ENCODE measurements at regions not wholly inside any gene's neighbourhood (a gene's known extent, or its start where the extent isn't known, plus 50 kb on each side); places are given as distances from the start of the nearest gene placed in this dataset.

GRCh38 chr21:16307256-16307655 lies 577.5 kb downstream of the USP25 start:
- intact Hi-C loops (cut with DNase I): loop anchor here (5.0 kb wide), 2 partner anchors 110 kb away; no protein-coding TSS in a partner anchor
- no peak for DNase-seq (ENCODE audit: missing footprints)
- no peak for ATAC-seq

GRCh38 chr21:16308269-16308668 lies 578.5 kb downstream of the USP25 start:
- intact Hi-C loops (cut with DNase I): loop anchor here (5.0 kb wide), 2 partner anchors 109 to 111 kb away; no protein-coding TSS in a partner anchor
- DNase-seq (ENCODE audit: missing footprints): no peak
- ATAC-seq: peak; percentile 42

- ATAC-seq (no peak), DNase-seq (ENCODE audit: missing footprints) (no peak)
- intact Hi-C loops (cut with DNase I): loop anchor here (5.0 kb wide), 2 partner anchors 108 to 112 kb away; no protein-coding TSS in a partner anchor
Observed at GRCh38 chr21:16309250-16309971, 579.6 kb downstream of the USP25 start.

GRCh38 chr21:16310176-16310575 lies 580.4 kb downstream of the USP25 start:
- intact Hi-C loops (cut with DNase I): no loop called here
- no peak for ATAC-seq
- DNase-seq (ENCODE audit: missing footprints): no peak

- no peak for ATAC-seq
- DNase-seq (ENCODE audit: missing footprints): no peak
- intact Hi-C loops (cut with DNase I): no loop called here
Observed at GRCh38 chr21:16311229-16311628, 581.4 kb downstream of the USP25 start.

- intact Hi-C loops (cut with DNase I): no loop called here
- ATAC-seq (no peak), DNase-seq (ENCODE audit: missing footprints) (no peak)
Observed at GRCh38 chr21:16312321-16312720, 582.5 kb downstream of the USP25 start.

- ATAC-seq (no peak), DNase-seq (ENCODE audit: missing footprints) (no peak)
- intact Hi-C loops (cut with DNase I): no loop called here
Observed at GRCh38 chr21:16315223-16315622, 585.4 kb downstream of the USP25 start.

GRCh38 chr21:16318651-16319300 lies 589.0 kb downstream of the USP25 start:
- intact Hi-C loops (cut with DNase I): no loop called here
- ATAC-seq (no peak), DNase-seq (ENCODE audit: missing footprints) (no peak)

GRCh38 chr21:16320110-16320509 lies 590.3 kb downstream of the USP25 start:
- intact Hi-C loops (cut with DNase I): no loop called here
- no peak for DNase-seq (ENCODE audit: missing footprints)
- ATAC-seq: no peak

- intact Hi-C loops (cut with DNase I): no loop called here
- DNase-seq (ENCODE audit: missing footprints): no peak
- ATAC-seq: no peak
Observed at GRCh38 chr21:16322454-16322853, 592.7 kb downstream of the USP25 start.

- no peak for DNase-seq (ENCODE audit: missing footprints)
- intact Hi-C loops (cut with DNase I): no loop called here
- ATAC-seq: no peak
Observed at GRCh38 chr21:16323596-16323995, 593.8 kb downstream of the USP25 start.

- DNase-seq (ENCODE audit: missing footprints) (no peak), ATAC-seq (no peak)
- intact Hi-C loops (cut with DNase I): no loop called here
Observed at GRCh38 chr21:16324630-16325029, 594.8 kb downstream of the USP25 start.

- ATAC-seq (peak; percentile 98), DNase-seq (ENCODE audit: missing footprints) (no peak)
- intact Hi-C loops (cut with DNase I): loop anchor here (2.0 to 10.0 kb wide), 3 partner anchors 135 to 245 kb away; no protein-coding TSS in a partner anchor
Observed at GRCh38 chr21:16330082-16330907, 600.5 kb downstream of the USP25 start.

GRCh38 chr21:16330908-16331268 lies 601.1 kb downstream of the USP25 start:
- ATAC-seq (no peak), DNase-seq (ENCODE audit: missing footprints) (no peak)
- intact Hi-C loops (cut with DNase I): loop anchor here (2.0 to 10.0 kb wide), 3 partner anchors 136 to 246 kb away; no protein-coding TSS in a partner anchor

GRCh38 chr21:16337266-16337665 lies 607.5 kb downstream of the USP25 start:
- ATAC-seq: no peak
- intact Hi-C loops (cut with DNase I): loop anchor here (10.0 kb wide), 1 partner anchor 198 kb away; no protein-coding TSS in a partner anchor
- no peak for DNase-seq (ENCODE audit: missing footprints)

- intact Hi-C loops (cut with DNase I): no loop called here
- no peak for DNase-seq (ENCODE audit: missing footprints)
- no peak for ATAC-seq
Observed at GRCh38 chr21:16342932-16343331, 613.1 kb downstream of the USP25 start.

GRCh38 chr21:16343776-16344175 lies 614.0 kb downstream of the USP25 start:
- DNase-seq (ENCODE audit: missing footprints): no peak
- intact Hi-C loops (cut with DNase I): no loop called here
- no peak for ATAC-seq

- ATAC-seq (no peak), DNase-seq (ENCODE audit: missing footprints) (no peak)
- intact Hi-C loops (cut with DNase I): no loop called here
Observed at GRCh38 chr21:16345757-16346156, 616.0 kb downstream of the USP25 start.

- intact Hi-C loops (cut with DNase I): no loop called here
- no peak for DNase-seq (ENCODE audit: missing footprints)
- ATAC-seq: no peak
Observed at GRCh38 chr21:16347223-16347622, 617.4 kb downstream of the USP25 start.
